Ectodermal cell (in vitro differentiated cells): ENCODE measurements at regions not wholly inside any gene's neighbourhood (a gene's known extent, or its start where the extent isn't known, plus 50 kb on each side); places are given as distances from the start of the nearest gene placed in this dataset.
"Not testable (repeated sequence)": the region's sequence is repeated elsewhere in the genome, so short reads cannot be mapped to it uniquely, and the experiment has no call there.

Experiments used
- H3K27ac ChIP-seq: 2 replicates; pipeline ENCODE4 v1.7.0; 2013; ENCODE audit warnings: mild to moderate bottlenecking, low read depth, low read length; ENCODE audit not compliant: insufficient read depth, poor library complexity, severe bottlenecking
- H3K27me3 ChIP-seq: 2 replicates; pipeline ENCODE4 v1.7.0; 2013; ENCODE audit warnings: mild to moderate bottlenecking, low read length; ENCODE audit not compliant: insufficient read depth, control insufficient read depth, poor library complexity, severe bottlenecking
- H3K36me3 ChIP-seq: one replicate; pipeline ENCODE4 v1.7.0; 2013; ENCODE audit warnings: low read length; ENCODE audit not compliant: control insufficient read depth, insufficient read depth
- H3K4me1 ChIP-seq: one replicate; pipeline ENCODE4 v1.7.0; 2013; ENCODE audit warnings: low read length; ENCODE audit not compliant: control insufficient read depth, insufficient read depth
- H3K4me3 ChIP-seq: 2 replicates; pipeline ENCODE4 v1.7.0; 2013; ENCODE audit warnings: low read depth, low read length, control low read depth; ENCODE audit not compliant: insufficient read depth
- H3K9me3 ChIP-seq: 2 replicates; pipeline ENCODE4 v1.7.0; 2013; ENCODE audit warnings: mild to moderate bottlenecking, low read length, moderate library complexity; ENCODE audit not compliant: control insufficient read depth
- WGBS, 2 experiments: methylation state at CpG; one replicate each; pipeline ENCODE4 v1.1.7; 2013; ENCODE audit warnings: missing lambda C conversion rate in 2 of 2; 5-methylcytosine and 5-hydroxymethylcytosine counted together

GRCh38 chr5:32909207-32909606, 198.1 kb downstream of the NPR3 start:
- 93 to 95% methylated on average over 5 of the region's 5 CpGs for WGBS, 2 experiments
- Histone ChIP-seq H3K36me3 (no peaks in the 10 kb centered on the region), H3K27me3 (no peaks in the 10 kb centered on the region), H3K4me1 (no peaks in the 10 kb centered on the region), H3K4me3 (no peak overlapping the region), H3K27ac (no peak overlapping the region), H3K9me3 (no peaks in the 10 kb centered on the region)

GRCh38 chr5:32916648-32917047, 205.5 kb downstream of the NPR3 start:
- Histone ChIP-seq H3K4me3 (no peak overlapping the region), H3K27ac (no peak overlapping the region), H3K9me3 (no peaks in the 10 kb centered on the region), H3K4me1 (no peaks in the 10 kb centered on the region), H3K27me3 (no peaks in the 10 kb centered on the region), H3K36me3 (no peaks in the 10 kb centered on the region)
- 86% methylated on average over 1 of the region's 1 CpG for WGBS, 2 experiments

- H3K9me3 ChIP-seq, result peaks cover 2% of the 10 kb centered on the region
- H3K36me3 ChIP-seq, result no peaks in the 10 kb centered on the region
- H3K27ac ChIP-seq, result no peak overlapping the region
- WGBS, 2 experiments, result 84 to 93% methylated on average over 2 of the region's 2 CpGs
- H3K27me3 ChIP-seq, result no peaks in the 10 kb centered on the region
- H3K4me3 ChIP-seq, result no peak overlapping the region
- no peaks in the 10 kb centered on the region for H3K4me1 ChIP-seq
Measured at GRCh38 chr5:32928761-32929160, 217.6 kb downstream of the NPR3 start.

- H3K27me3 ChIP-seq, H3K36me3 ChIP-seq, H3K4me1 ChIP-seq, H3K9me3 ChIP-seq, H3K4me3 ChIP-seq, H3K27ac ChIP-seq: not testable (repeated sequence)
- no CpG with 5 or more reads among the region's 1 CpG for WGBS, 2 experiments
Measured at GRCh38 chr5:32931438-32931837, 220.3 kb downstream of the NPR3 start.

- Histone ChIP-seq H3K4me1 (no peaks in the 10 kb centered on the region), H3K9me3 (no peaks in the 10 kb centered on the region), H3K36me3 (no peaks in the 10 kb centered on the region), H3K27me3 (no peaks in the 10 kb centered on the region), H3K4me3 (no peak overlapping the region), H3K27ac (no peak overlapping the region)
- 69 to 73% methylated on average over 4 of the region's 4 CpGs for WGBS, 2 experiments
Measured at GRCh38 chr5:32932241-32932935, 221.3 kb downstream of the NPR3 start.

- Histone ChIP-seq H3K9me3 (no peaks in the 10 kb centered on the region), H3K4me3 (no peak overlapping the region), H3K4me1 (no peaks in the 10 kb centered on the region), H3K36me3 (no peaks in the 10 kb centered on the region), H3K27ac (no peak overlapping the region), H3K27me3 (no peaks in the 10 kb centered on the region)
- 91 to 92% methylated on average over 8 of the region's 8 CpGs for WGBS, 2 experiments
Measured at GRCh38 chr5:32933692-32934091, 222.6 kb downstream of the NPR3 start.

- Histone ChIP-seq H3K4me1 (no peaks in the 10 kb centered on the region), H3K36me3 (no peaks in the 10 kb centered on the region), H3K27me3 (no peaks in the 10 kb centered on the region), H3K9me3 (no peaks in the 10 kb centered on the region), H3K4me3 (no peak overlapping the region), H3K27ac (no peak overlapping the region)
- WGBS, 2 experiments, result 93 to 96% methylated on average over 5 of the region's 6 CpGs
Measured at GRCh38 chr5:32934529-32934928, 223.4 kb downstream of the NPR3 start.

- no peaks in the 10 kb centered on the region for H3K9me3 ChIP-seq
- no peaks in the 10 kb centered on the region for H3K27me3 ChIP-seq
- no peaks in the 10 kb centered on the region for H3K4me1 ChIP-seq
- no peak overlapping the region for H3K4me3 ChIP-seq
- H3K36me3 ChIP-seq, result no peaks in the 10 kb centered on the region
- no peak overlapping the region for H3K27ac ChIP-seq
- 91 to 92% methylated on average over 2 of the region's 2 CpGs for WGBS, 2 experiments
Measured at GRCh38 chr5:32935283-32935682, 224.2 kb downstream of the NPR3 start.

- Histone ChIP-seq H3K36me3 (no peaks in the 10 kb centered on the region), H3K9me3 (no peaks in the 10 kb centered on the region), H3K27ac (no peak overlapping the region), H3K27me3 (no peaks in the 10 kb centered on the region), H3K4me1 (no peaks in the 10 kb centered on the region), H3K4me3 (no peak overlapping the region)
- WGBS, 2 experiments, result 78 to 79% methylated on average over 3 of the region's 4 CpGs
Measured at GRCh38 chr5:32936329-32936728, 225.2 kb downstream of the NPR3 start.

GRCh38 chr5:32942225-32942989, 231.3 kb downstream of the NPR3 start:
- no peaks in the 10 kb centered on the region for H3K27me3 ChIP-seq
- no peak overlapping the region for H3K27ac ChIP-seq
- H3K36me3 ChIP-seq, result no peaks in the 10 kb centered on the region
- H3K4me1 ChIP-seq, result no peaks in the 10 kb centered on the region
- H3K9me3 ChIP-seq, result no peaks in the 10 kb centered on the region
- no peak overlapping the region for H3K4me3 ChIP-seq
- 83 to 92% methylated on average over 6 of the region's 6 CpGs for WGBS, 2 experiments
